OCI-LY1 (cell line): ENCODE measurements at regions not wholly inside any gene's neighbourhood (a gene's known extent, or its start where the extent isn't known, plus 50 kb on each side); places are given as distances from the start of the nearest gene placed in this dataset.

Source experiments
- H2AFZ ChIP-seq: fragments of 200-600 bp; sonication (generic), shearing (Covaris generic); 2 replicates; pipeline ENCODE4 v1.6.0; 2014; ENCODE audit warnings: antibody characterized with exemption, mild to moderate bottlenecking, low read length
- H3F3A ChIP-seq: fragments of 200-600 bp; sonication (generic), shearing (Covaris generic); 2 replicates; pipeline ENCODE4 v1.6.0; 2014; ENCODE audit warnings: mild to moderate bottlenecking, antibody characterized with exemption, low read length, moderate library complexity; ENCODE audit not compliant: insufficient read depth
- H3K27ac ChIP-seq: fragments of 200-600 bp; sonication (generic); 2 replicates; pipeline ENCODE4 v1.5.1; 2014; ENCODE audit warnings: low read length, mixed run types, mild to moderate bottlenecking, low read depth; ENCODE audit not compliant: poor library complexity, severe bottlenecking
- H3K27me3 ChIP-seq: fragments of 200-600 bp; sonication (generic); 2 replicates; pipeline ENCODE4 v1.6.0; 2014; ENCODE audit warnings: antibody characterized with exemption, mild to moderate bottlenecking, low read length, moderate library complexity; ENCODE audit not compliant: insufficient read depth
- H3K36me3 ChIP-seq: fragments of 200-600 bp; sonication (generic); 2 replicates; pipeline ENCODE4 v1.6.1; 2014; ENCODE audit warnings: mild to moderate bottlenecking, antibody characterized with exemption, low read length, moderate library complexity, mixed read lengths; ENCODE audit not compliant: insufficient read depth
- H3K4me1 ChIP-seq: fragments of 200-600 bp; sonication (generic); 2 replicates; pipeline ENCODE4 v1.5.1; 2014; ENCODE audit warnings: mild to moderate bottlenecking, low read length, moderate library complexity; ENCODE audit not compliant: insufficient read depth, severe bottlenecking
- H3K4me2 ChIP-seq: fragments of 200-600 bp; sonication (generic), shearing (Covaris generic); 2 replicates; pipeline ENCODE4 v1.6.1; 2014; ENCODE audit warnings: low read length
- H3K4me3 ChIP-seq: fragments of 200-600 bp; sonication (generic); 2 replicates; pipeline ENCODE4 v1.5.1; 2014; ENCODE audit warnings: low read length, low read depth, mild to moderate bottlenecking, mixed read lengths; ENCODE audit not compliant: poor library complexity, severe bottlenecking
- H3K79me2 ChIP-seq: fragments of 200-600 bp; shearing (Covaris generic); 2 replicates; pipeline ENCODE4 v1.6.1; 2016; ENCODE audit warnings: mixed run types, low read length, mixed read lengths; ENCODE audit not compliant: insufficient read depth
- H3K9ac ChIP-seq: fragments of 200-600 bp; sonication (generic), shearing (Covaris generic); 2 replicates; pipeline ENCODE4 v1.6.1; 2014; ENCODE audit warnings: mild to moderate bottlenecking, low read length, mixed read lengths
- H3K9me2 ChIP-seq: fragments of 200-600 bp; sonication (generic), shearing (Covaris generic); 2 replicates; pipeline ENCODE4 v1.6.1; 2014; ENCODE audit warnings: low read depth, mild to moderate bottlenecking, low read length, mixed read lengths
- H3K9me3 ChIP-seq: fragments of 200-600 bp; shearing (Covaris generic); 2 replicates; pipeline ENCODE4 v1.6.1; 2014; ENCODE audit warnings: low read length, mixed read lengths
- H4K20me1 ChIP-seq: fragments of 200-600 bp; sonication (generic), shearing (Covaris generic); 2 replicates; pipeline ENCODE4 v1.6.0; 2016; ENCODE audit warnings: mild to moderate bottlenecking, low read length; ENCODE audit not compliant: insufficient read depth
- EZH2 ChIP-seq: fragments of 200-600 bp; sonication (generic), shearing (Covaris generic); IDR thresholded peaks from 2 replicates; pipeline ENCODE4 v1.8.0; 2017; ENCODE audit warnings: borderline replicate concordance, mixed run types, mild to moderate bottlenecking, antibody characterized with exemption, low read length, moderate library complexity, mixed read lengths
- TF ChIP-seq, protein P1 (sequence below): fragments of 200-600 bp; sonication (generic), shearing (Covaris generic); IDR thresholded peaks from 2 replicates; pipeline ENCODE4 v1.5.1; 2017; ENCODE audit warnings: mild to moderate bottlenecking, antibody characterized with exemption, low read length, moderate library complexity, mixed read lengths

DNA sequence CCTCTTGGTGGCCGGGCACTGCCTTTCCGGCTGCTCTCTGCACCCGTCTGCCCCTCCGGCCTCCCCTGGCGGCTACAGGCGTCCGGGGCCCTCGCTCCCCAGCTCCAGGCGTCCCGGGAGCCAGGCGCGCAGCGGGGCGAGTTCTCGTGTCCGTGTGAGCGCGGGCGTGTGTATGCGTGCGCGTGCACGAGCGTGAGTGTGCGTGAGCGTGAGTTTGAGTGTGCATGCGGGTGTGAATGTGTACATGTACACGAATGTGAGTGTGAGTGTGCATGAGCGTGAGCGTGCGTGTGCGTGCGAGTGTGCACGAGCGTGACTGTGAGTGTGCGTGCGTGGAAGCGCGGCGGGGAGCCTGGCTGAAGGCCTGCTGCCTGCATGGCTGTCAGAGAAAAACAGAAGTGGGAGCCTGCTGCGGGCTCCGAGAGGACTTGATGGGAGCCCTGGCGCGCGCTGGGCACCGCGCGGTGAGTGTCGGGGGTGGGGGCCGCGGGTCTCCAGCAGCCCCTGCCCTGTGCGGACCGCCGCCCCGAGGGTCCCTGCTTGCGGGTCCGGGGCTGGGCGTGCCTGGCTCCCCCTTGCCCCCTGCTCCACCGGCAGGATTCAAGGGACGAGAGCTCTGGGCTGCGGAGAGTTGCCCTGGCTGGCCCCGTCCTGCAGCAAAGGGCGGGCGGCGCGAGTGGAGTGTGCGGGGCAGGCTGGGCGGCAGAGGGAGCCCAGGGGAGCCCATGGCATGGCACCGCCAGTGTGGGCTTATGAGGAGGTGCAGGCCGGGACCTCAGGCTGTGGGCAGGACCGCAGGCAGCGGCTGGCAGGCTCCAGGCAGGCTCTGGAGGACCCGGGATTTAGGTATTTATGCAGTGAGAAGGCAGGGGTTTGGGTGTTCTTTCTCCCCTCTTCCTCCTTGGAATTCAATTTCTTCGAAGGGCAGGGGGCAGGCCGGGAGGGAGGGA lies 75.8 kb upstream of the EN2 start:
- no peak overlapping the region for H3K27ac ChIP-seq
- no peaks in the 10 kb centered on the region for H3F3A ChIP-seq
- no peak overlapping the region for H3K4me3 ChIP-seq
- H3K36me3 ChIP-seq, result no peaks in the 10 kb centered on the region
- no peaks in the 10 kb centered on the region for H3K79me2 ChIP-seq
- H3K9me3 ChIP-seq, result no peaks in the 10 kb centered on the region
- H3K4me2 ChIP-seq, result no peak overlapping the region
- no peak overlapping the region for H2AFZ ChIP-seq
- no peak overlapping the region for H3K9ac ChIP-seq
- peaks cover 6% of the 10 kb centered on the region for H3K27me3 ChIP-seq
- TF ChIP-seq, protein P1, sequence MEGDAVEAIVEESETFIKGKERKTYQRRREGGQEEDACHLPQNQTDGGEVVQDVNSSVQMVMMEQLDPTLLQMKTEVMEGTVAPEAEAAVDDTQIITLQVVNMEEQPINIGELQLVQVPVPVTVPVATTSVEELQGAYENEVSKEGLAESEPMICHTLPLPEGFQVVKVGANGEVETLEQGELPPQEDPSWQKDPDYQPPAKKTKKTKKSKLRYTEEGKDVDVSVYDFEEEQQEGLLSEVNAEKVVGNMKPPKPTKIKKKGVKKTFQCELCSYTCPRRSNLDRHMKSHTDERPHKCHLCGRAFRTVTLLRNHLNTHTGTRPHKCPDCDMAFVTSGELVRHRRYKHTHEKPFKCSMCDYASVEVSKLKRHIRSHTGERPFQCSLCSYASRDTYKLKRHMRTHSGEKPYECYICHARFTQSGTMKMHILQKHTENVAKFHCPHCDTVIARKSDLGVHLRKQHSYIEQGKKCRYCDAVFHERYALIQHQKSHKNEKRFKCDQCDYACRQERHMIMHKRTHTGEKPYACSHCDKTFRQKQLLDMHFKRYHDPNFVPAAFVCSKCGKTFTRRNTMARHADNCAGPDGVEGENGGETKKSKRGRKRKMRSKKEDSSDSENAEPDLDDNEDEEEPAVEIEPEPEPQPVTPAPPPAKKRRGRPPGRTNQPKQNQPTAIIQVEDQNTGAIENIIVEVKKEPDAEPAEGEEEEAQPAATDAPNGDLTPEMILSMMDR, result no peak
- TF ChIP-seq EZH2, result no peak
- H3K9me2 ChIP-seq, result no peaks in the 10 kb centered on the region
- H3K4me1 ChIP-seq, result no peaks in the 10 kb centered on the region
- H4K20me1 ChIP-seq, result no peaks in the 10 kb centered on the region

DNA sequence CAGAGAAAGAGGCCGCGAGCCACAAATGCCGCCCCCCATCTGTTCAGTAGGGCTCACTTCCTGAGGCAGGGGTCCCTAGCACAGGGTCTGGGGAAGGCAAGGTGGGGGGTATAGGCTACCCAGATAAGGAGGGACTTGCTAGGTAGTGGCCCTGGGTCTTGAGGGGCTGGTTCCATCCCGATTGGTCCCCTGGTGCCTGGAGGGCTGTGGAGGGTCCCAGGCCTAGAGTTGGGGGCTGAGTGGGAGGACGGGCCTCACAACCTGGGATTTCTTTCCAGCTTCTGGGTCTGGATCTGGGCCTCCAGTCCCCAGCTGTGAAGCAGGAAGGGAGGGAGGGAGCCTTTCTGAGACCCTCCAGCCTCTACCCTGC lies 75.1 kb upstream of the EN2 start:
- H3K27ac ChIP-seq, result no peak overlapping the region
- H3K4me3 ChIP-seq, result no peak overlapping the region
- H3K36me3 ChIP-seq, result no peaks in the 10 kb centered on the region
- no peaks in the 10 kb centered on the region for H3F3A ChIP-seq
- no peaks in the 10 kb centered on the region for H4K20me1 ChIP-seq
- H2AFZ ChIP-seq, result no peak overlapping the region
- H3K27me3 ChIP-seq, result peaks cover 6% of the 10 kb centered on the region
- H3K4me1 ChIP-seq, result no peaks in the 10 kb centered on the region
- H3K79me2 ChIP-seq, result no peaks in the 10 kb centered on the region
- TF ChIP-seq, protein P1, result no peak
- no peak for TF ChIP-seq EZH2
- no peaks in the 10 kb centered on the region for H3K9me2 ChIP-seq
- H3K9me3 ChIP-seq, result no peaks in the 10 kb centered on the region
- no peak overlapping the region for H3K9ac ChIP-seq
- no peak overlapping the region for H3K4me2 ChIP-seq

DNA sequence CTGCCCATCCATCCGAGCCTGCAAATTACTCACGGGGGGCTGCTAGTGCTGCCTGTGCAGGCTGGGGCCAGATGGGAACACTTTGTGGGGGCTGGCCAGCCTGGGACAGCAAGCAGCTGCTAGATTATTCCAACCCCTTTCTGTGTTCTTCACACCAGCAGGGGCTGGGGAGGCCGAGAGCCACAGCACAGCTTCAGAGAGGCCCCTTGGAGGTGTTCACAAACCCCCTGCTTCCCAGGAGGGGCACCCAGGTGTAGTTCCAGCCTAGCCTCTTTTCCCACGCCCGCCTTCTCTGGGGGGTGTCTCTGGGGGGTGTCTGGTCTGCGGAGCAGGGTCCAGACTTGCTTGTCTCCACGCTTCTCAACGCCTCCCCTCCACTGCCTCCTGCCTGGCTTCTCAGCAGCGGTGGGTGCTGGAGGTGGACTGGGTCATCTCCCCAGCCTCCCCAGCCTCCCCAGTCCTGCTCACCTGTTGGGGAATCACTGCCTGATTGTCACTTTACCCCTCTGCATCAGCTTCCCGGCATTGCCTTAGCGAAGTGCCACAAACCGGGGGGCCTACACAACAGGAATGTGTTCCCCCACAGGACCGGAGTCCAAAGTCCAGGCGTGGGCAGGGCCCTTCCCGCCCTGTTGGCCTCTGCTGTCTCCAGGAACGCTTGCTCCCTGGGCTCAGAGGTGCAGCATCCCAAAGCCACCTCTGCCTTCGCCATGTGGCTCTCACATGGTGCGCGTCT lies 74.0 kb upstream of the EN2 start:
- Histone ChIP-seq H3K27ac (no peak overlapping the region), H2AFZ (no peak overlapping the region), H3K4me3 (no peak overlapping the region), H3K27me3 (peaks cover 6% of the 10 kb centered on the region), H3K36me3 (no peaks in the 10 kb centered on the region), H3F3A (no peaks in the 10 kb centered on the region), H3K79me2 (no peaks in the 10 kb centered on the region), H3K9me2 (no peaks in the 10 kb centered on the region), H3K4me2 (no peak overlapping the region), H4K20me1 (no peaks in the 10 kb centered on the region), H3K4me1 (no peaks in the 10 kb centered on the region), H3K9me3 (no peaks in the 10 kb centered on the region), H3K9ac (no peak overlapping the region)
- TF ChIP-seq, protein P1, result no peak
- TF ChIP-seq EZH2, result no peak
